Fibroblast of mammary gland (primary cell): ENCODE measurements at regions not wholly inside any gene's neighbourhood (a gene's known extent, or its start where the extent isn't known, plus 50 kb on each side); places are given as distances from the start of the nearest gene placed in this dataset.

Experiments
- DNase-seq: peaks from one replicate; pipeline ENCODE4 v3.0.0-alpha.2; 2010; ENCODE audit warnings: low read depth
- H3K4me3 ChIP-seq: 2 replicates; pipeline ENCODE4 v1.5.1; 2011; ENCODE audit warnings: low read depth, mild to moderate bottlenecking, low read length, moderate library complexity; ENCODE audit not compliant: control insufficient read depth
- CTCF ChIP-seq: conservative IDR thresholded peaks from 2 replicates; pipeline ENCODE4 v1.5.1; 2011; ENCODE audit warnings: low read depth, low read length, inconsistent platforms; ENCODE audit not compliant: control insufficient read depth, insufficient read depth

GRCh38 chr4:84091266-84091665 lies 407.8 kb downstream of the NKX6-1 start:
- no peak overlapping the region for H3K4me3 ChIP-seq
- TF ChIP-seq CTCF: no peak
- DNase-seq: no peak

- TF ChIP-seq CTCF: no peak
- H3K4me3 ChIP-seq: no peak overlapping the region
- DNase-seq: no peak
Observed at GRCh38 chr4:84089652-84090437, 409.2 kb downstream of the NKX6-1 start.

- DNase-seq: no peak
- no peak overlapping the region for H3K4me3 ChIP-seq
- TF ChIP-seq CTCF: no peak
Observed at GRCh38 chr4:84085986-84086385, 413.1 kb downstream of the NKX6-1 start.

DNA sequence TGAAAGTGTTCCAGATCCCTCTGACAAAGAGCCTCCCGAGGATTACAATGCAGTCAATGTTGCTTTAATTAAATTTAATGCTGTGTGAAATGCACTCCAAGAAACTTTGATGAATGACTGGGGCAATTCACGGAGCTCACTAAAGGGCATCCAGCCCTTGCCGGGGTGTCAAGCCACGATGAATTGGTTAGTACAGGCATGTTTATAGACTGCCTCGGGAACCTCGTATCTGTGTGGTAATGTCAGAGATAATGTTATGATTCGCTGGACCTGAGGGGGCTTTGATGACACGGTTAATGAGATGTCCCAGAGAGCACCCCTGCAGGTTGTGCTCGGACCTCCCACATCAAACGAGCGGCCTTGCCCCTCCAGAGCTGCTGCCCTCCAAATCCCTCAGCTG lies 428.8 kb downstream of the NKX6-1 start:
- no peak for DNase-seq
- H3K4me3 ChIP-seq: no peak overlapping the region
- no peak for TF ChIP-seq CTCF

- no peak for TF ChIP-seq CTCF
- DNase-seq: no peak
- no peak overlapping the region for H3K4me3 ChIP-seq
Observed at GRCh38 chr4:84063619-84064018, 435.5 kb downstream of the NKX6-1 start.

- no peak overlapping the region for H3K4me3 ChIP-seq
- DNase-seq: no peak
- TF ChIP-seq CTCF: no peak
Observed at GRCh38 chr4:84058201-84058600, 440.9 kb downstream of the NKX6-1 start.
